Duodenal mucosa (tissue), 2 donors: ENCODE measurements at regions not wholly inside any gene's neighbourhood (a gene's known extent, or its start where the extent isn't known, plus 50 kb on each side); places are given as distances from the start of the nearest gene placed in this dataset.

Source experiments
- H3K27ac ChIP-seq: one replicate; pipeline ENCODE4 v1.7.0; 2013; ENCODE audit warnings: low read depth, low read length
- H3K27me3 ChIP-seq, 2 donors: one replicate each; pipeline ENCODE4 v1.7.0; 2013; ENCODE audit warnings: low read length in 2 of 2, control low read depth in 1 of 2; ENCODE audit not compliant: insufficient read depth in 2 of 2, control insufficient read depth in 1 of 2
- H3K36me3 ChIP-seq, 2 donors: one replicate each; pipeline ENCODE4 v1.7.0; 2013; ENCODE audit warnings: low read length in 2 of 2, control low read depth in 1 of 2; ENCODE audit not compliant: insufficient read depth in 2 of 2, control insufficient read depth in 1 of 2
- H3K4me1 ChIP-seq, 2 donors: one replicate each; pipeline ENCODE4 v1.7.0; 2013; ENCODE audit warnings: low read length in 2 of 2, control low read depth in 1 of 2; ENCODE audit not compliant: insufficient read depth in 2 of 2, control insufficient read depth in 1 of 2
- H3K4me3 ChIP-seq, 2 donors: one replicate each; pipeline ENCODE4 v1.7.0; 2013; ENCODE audit warnings: low read length in 2 of 2, low read depth in 1 of 2
- H3K9ac ChIP-seq, 2 donors: one replicate each; pipeline ENCODE4 v1.7.0; 2013; ENCODE audit warnings: low read length in 2 of 2, low read depth in 1 of 2
- H3K9me3 ChIP-seq, 2 donors: one replicate each; pipeline ENCODE4 v1.7.0; 2013; ENCODE audit warnings: low read length in 2 of 2, control low read depth in 1 of 2; ENCODE audit not compliant: control insufficient read depth in 1 of 2

DNA sequence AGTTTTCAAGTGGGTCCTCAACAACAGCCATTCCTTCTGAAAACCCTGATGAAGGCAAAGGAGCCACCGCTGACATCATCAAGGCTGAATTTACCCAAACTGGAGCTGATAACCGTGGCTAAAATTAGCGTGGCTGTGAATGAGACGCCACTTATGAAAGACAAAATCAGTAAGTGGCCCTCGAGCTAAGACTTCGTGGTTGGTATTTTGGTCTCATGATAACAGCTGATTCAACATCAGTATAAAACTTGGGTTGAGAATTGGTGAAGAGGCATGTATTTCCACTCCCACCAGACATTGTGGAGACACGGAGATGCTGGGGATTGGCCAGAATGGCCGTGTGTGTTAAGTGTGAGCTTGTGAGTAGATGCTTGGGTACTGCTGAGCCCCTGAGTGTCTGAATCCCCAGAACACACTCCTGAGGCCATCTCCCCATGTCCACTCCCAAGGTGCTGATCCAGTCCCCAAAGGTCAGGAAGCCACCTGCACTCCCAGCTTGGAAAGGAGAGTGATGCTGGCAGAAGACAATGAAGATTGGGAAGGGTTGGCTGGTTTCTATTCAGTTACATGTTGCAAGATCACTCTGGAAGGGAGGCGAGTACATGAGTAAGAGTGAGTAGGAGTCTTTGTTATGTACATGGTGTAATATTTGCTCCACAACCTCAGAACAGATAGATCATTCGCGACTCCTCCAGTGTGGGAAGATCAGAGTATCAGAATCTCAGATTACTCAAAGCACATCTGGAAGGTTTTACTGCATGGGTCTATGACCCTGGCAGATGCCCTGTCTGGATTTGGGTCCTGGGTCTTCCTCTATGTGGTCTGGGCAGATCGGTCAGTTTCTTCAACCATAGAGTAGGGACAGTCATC is 207.7 kb downstream of the HS3ST3A1 start:
- no peak overlapping the region for H3K27ac ChIP-seq
- no peaks in the 10 kb centered on the region for H3K27me3 ChIP-seq
- H3K9me3 ChIP-seq = no peaks in the 10 kb centered on the region
- H3K36me3 ChIP-seq = no peaks in the 10 kb centered on the region
- no peak overlapping the region for H3K9ac ChIP-seq
- no peak overlapping the region for H3K4me3 ChIP-seq
- no peaks in the 10 kb centered on the region for H3K4me1 ChIP-seq

DNA sequence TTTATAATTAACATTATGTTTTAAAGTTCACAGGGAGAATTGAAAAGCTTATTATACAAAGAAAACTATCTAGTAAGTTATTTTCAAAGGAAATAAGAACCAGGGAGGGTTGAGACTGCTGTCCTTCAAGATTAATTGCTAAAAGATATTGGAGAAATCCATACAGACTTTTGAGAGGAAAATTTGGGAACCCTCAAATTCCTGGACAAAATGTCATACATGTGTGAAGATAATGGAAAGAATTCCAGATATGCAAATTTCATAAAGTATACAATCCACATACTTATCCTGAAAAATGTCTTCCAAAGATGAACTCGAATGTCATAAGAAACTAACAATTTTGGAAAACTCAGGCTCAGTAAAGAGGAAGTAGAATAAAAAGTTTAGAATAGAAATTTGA is 213.8 kb downstream of the HS3ST3A1 start:
- H3K36me3 ChIP-seq = no peaks in the 10 kb centered on the region
- no peaks in the 10 kb centered on the region for H3K9me3 ChIP-seq
- H3K9ac ChIP-seq = no peak overlapping the region
- H3K4me3 ChIP-seq = no peak overlapping the region
- no peak overlapping the region for H3K27ac ChIP-seq
- no peaks in the 10 kb centered on the region for H3K27me3 ChIP-seq
- no peaks in the 10 kb centered on the region for H3K4me1 ChIP-seq

DNA sequence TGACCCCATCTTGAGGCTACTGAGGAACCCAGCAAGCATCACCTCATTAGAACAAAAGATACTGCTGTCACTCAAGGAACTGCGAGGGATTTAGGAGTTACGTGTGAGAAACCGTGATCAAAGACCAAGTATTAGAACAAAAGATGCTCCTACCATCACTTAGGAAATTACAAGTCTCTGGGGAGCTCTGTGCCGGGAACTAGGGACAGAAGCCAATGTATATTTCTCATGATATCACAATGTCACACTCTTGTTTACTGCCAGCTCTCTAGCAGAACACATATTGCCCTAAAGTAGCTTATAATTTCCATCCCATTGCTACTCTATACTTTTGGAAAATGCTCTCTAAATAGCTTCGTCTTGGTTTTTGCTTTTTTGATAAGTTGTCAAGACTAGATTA is 214.5 kb downstream of the HS3ST3A1 start:
- Histone ChIP-seq H3K27me3 (no peaks in the 10 kb centered on the region), H3K9ac (no peak overlapping the region), H3K36me3 (no peaks in the 10 kb centered on the region), H3K9me3 (no peaks in the 10 kb centered on the region), H3K27ac (no peak overlapping the region), H3K4me3 (no peak overlapping the region), H3K4me1 (no peaks in the 10 kb centered on the region)

DNA sequence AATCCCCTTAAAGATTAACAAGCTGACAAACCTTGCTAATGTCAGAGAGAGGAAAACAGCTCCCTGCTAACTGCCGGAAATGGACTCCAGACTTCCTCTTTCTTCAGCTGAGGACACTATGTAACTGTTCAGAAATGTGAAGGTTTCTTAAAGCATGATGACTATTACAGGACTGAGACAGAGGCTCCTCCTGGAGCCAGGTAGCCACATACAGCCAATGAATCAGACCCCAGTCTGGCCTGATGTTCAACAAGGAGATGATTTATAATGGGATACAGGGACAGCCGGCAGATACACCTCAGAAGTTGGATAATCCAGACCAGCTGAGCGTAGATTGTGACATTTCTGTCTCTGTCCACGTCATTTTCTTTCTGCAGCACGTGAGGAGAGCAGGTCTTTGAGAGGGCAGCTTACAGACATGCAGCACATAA is 216.2 kb downstream of the HS3ST3A1 start:
- no peaks in the 10 kb centered on the region for H3K4me1 ChIP-seq
- no peak overlapping the region for H3K27ac ChIP-seq
- no peak overlapping the region for H3K4me3 ChIP-seq

DNA sequence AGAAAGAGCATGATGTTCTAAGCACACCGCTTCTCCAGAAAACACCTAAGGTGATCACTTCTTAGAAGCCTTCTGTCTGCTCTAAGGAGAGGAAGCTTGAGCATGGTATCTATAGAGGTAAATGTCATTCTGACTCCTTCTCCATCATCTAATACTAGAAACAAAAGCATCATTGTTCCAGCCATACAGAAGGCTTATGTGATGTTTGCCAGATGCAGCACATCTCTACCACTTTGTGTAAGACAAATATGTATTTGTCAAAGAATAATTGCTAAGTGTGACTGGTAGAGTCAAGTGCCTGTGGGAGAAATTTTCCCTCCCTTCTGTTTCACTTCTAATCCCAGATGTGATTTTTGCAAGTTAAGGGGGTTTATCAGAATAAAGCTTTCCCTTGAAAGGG is 217.1 kb downstream of the HS3ST3A1 start:
- H3K9me3 ChIP-seq = no peaks in the 10 kb centered on the region
- no peak overlapping the region for H3K27ac ChIP-seq
- no peak overlapping the region for H3K9ac ChIP-seq
- no peaks in the 10 kb centered on the region for H3K27me3 ChIP-seq
- no peaks in the 10 kb centered on the region for H3K4me1 ChIP-seq
- no peaks in the 10 kb centered on the region for H3K36me3 ChIP-seq
- no peak overlapping the region for H3K4me3 ChIP-seq

More for the DNA sequence above, 216.2 kb downstream of the HS3ST3A1 start:
- Histone ChIP-seq H3K27me3 (no peaks in the 10 kb centered on the region), H3K36me3 (no peaks in the 10 kb centered on the region), H3K9ac (no peak overlapping the region), H3K9me3 (no peaks in the 10 kb centered on the region)

DNA sequence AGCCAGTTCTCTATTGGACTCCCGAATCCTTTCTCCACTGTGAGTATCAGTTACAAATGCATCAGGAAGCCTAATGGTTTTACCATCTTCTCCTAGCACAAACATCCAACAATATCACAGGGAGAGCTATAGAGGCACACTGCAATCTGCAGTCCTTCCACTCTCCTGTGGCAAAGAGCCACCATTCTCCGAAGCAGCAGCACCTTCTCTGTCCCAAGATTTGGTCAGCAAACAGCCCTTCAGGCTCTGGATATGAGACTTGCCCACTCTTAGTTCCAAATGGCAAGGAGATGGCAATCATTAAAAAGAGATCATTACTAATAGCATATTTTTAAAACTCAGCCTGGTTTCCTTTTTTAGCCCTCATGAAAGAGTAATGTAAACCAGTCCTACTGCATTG is 223.4 kb downstream of the HS3ST3A1 start:
- Histone ChIP-seq H3K27ac (no peak overlapping the region), H3K4me3 (no peak overlapping the region), H3K9me3 (no peaks in the 10 kb centered on the region), H3K4me1 (no peaks in the 10 kb centered on the region), H3K27me3 (no peaks in the 10 kb centered on the region), H3K36me3 (no peaks in the 10 kb centered on the region), H3K9ac (no peak overlapping the region)

DNA sequence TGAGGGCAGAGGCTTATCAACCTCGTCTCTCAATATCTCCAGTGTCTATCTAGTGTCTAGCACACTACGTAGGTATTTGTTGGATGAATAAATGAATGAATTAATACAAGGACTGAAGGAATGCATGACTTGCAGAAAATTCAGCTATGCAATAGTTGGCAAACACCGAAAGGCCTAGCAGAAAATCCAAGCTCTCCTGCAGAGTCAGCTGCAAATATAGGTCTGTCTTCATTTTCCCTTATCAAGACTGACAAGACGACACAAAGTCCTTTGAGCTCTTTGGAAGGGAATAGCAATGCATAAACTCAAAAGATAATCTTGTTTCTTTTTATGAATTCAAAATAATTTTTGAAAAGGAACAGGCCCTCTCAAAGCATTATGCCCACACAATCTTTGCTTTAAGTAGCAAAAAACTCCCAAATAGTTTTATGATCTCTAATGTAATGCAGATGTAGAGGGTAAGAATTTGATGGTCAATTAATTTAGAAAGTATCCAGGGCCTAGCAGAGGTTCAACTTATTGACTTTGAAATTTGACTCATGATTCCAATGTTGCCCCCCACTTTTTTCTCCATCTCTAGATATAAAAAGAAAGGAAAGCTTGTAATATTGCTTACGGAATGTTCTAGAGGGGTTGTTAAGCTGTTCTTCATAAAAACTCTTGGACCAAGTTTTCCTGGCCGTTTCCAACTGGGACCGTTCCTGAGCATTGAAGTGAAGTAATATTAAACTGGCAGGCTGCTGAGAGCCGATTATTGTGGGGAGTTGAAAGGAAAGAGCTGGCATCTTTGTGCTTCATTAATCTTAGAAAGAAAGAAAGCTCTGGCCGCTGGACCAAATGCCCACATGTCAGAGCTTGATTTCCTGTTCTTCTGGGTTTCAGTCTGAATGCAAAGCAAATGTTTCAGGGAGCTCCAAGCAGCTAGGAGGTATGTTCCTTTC is 227.3 kb downstream of the HS3ST3A1 start:
- no peaks in the 10 kb centered on the region for H3K9me3 ChIP-seq
- H3K27me3 ChIP-seq = no peaks in the 10 kb centered on the region
- no peak overlapping the region for H3K9ac ChIP-seq
- H3K4me1 ChIP-seq = no peaks in the 10 kb centered on the region
- no peaks in the 10 kb centered on the region for H3K36me3 ChIP-seq
- H3K27ac ChIP-seq = no peak overlapping the region
- no peak overlapping the region for H3K4me3 ChIP-seq

DNA sequence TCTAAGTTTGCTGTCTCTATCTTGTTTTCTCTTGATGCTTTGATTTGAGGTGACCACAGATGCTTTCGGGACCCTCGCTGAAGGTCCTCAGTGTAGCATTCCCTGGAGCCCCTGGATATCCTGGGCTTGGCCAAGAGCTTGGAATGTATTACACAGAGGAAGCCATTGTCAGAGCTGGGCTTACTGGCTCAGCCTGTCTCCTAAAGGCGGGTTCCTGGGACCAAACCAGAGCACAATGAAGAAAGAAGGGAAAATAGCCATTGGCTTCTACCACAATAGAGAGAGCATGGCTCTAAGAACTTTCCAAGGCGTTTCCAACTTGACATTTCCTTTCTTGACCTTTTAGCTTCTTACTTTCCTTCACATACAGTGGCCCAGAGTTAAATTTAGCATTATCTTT is 229.3 kb downstream of the HS3ST3A1 start:
- Histone ChIP-seq H3K27ac (no peak overlapping the region), H3K4me1 (no peaks in the 10 kb centered on the region), H3K9me3 (no peaks in the 10 kb centered on the region), H3K36me3 (no peaks in the 10 kb centered on the region), H3K27me3 (no peaks in the 10 kb centered on the region), H3K4me3 (no peak overlapping the region), H3K9ac (no peak overlapping the region)

DNA sequence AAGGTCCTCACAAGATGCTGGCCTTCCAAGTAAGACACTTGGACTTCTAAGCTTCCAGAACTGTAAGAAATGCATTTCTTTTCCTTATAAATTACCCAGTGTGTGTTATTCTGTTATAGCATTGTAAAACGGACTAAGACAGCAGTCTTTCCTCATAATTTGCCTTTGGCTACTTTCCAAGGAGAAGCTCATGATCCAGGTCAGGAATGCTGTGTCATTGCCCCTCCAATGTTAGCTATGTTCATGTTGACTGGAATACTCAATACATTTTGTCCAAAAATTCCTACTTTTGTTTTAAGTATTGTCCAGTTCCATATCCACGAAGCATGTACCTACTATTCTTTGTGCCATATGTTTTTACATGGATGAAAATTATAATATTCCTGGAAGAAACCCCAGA is 234.6 kb downstream of the HS3ST3A1 start:
- Histone ChIP-seq H3K9me3 (no peaks in the 10 kb centered on the region), H3K9ac (no peak overlapping the region), H3K27ac (no peak overlapping the region), H3K4me1 (no peaks in the 10 kb centered on the region), H3K36me3 (no peaks in the 10 kb centered on the region), H3K4me3 (no peak overlapping the region), H3K27me3 (no peaks in the 10 kb centered on the region)

DNA sequence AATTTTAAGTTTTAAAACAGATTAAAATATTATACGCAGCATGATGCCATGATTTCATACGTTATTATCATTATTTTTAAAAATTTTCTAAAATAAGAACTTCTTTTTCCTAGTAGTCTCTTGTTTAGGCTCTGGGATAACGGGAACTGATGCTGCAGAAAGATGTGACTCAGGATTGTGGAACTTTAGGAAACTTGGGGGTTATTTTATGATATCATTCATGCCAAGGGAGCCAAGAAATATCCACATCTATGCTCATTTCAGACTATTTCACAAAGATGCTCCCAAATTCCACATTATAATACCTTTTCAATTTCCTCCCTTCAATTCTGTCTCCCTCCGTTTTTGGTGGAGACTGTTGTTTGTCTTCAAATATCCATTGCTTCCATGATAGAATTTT is 236.4 kb downstream of the HS3ST3A1 start:
- Histone ChIP-seq H3K4me3 (no peak overlapping the region), H3K27me3 (no peaks in the 10 kb centered on the region)

More for the DNA sequence above, 236.4 kb downstream of the HS3ST3A1 start:
- Histone ChIP-seq H3K36me3 (no peaks in the 10 kb centered on the region), H3K9ac (no peak overlapping the region), H3K9me3 (no peaks in the 10 kb centered on the region), H3K27ac (no peak overlapping the region), H3K4me1 (no peaks in the 10 kb centered on the region)
